ENCODE measurements at regions not wholly inside any gene's neighbourhood (a gene's known extent, or its start where the extent isn't known, plus 50 kb on each side); places are given as distances from the start of the nearest gene placed in this dataset.

DNA sequence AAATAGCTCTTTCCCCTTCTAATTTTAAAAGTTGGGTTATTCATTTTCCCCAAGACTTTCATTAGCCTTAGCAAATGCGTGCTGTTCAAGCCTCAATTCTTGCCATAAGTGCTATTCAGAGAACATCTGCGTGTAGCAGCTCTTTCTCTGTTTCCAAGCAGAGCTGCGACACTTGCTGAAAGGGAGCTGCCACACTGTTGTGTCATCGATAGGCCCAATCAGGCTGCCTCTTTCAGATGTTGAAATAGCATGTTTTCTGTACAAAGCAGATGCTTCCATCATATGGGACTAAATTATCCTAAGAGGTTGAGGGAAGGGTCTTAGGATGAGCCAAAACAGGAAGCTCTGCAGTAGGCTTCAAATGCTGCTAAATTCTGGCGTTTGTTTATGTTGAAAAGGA is 220.9 kb upstream of the CDC14C start:
- DNase-seq = no peak

GRCh38 chr7:48708122-48708521 is 216.2 kb upstream of the CDC14C start:
- no peak for DNase-seq

- DNase-seq = no peak
Measured at GRCh38 chr7:48708635-48709034, 215.7 kb upstream of the CDC14C start.

GRCh38 chr7:48710995-48711394 is 213.4 kb upstream of the CDC14C start:
- DNase-seq = no peak

- DNase-seq = no peak
Measured at GRCh38 chr7:48718731-48719378, 205.5 kb upstream of the CDC14C start.

DNA sequence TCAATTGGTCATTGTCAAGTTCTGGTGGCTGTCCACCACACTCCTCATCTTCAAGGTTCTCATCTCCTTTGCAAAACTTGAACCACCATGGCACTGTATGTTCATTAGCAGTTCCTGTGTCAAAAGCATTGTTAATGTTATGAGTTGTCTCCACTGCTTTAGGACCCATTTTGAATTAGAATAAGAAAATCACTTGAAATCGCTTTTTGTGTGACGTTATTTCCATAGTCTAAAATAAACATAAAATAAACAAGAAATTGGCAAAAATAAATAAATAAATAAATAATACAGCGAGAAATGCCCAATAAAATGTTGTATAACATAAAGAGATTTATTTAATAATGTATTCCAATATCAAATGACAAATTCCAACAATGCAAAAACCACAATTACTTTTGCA is 195.5 kb upstream of the CDC14C start:
- no peak for DNase-seq

- no peak for DNase-seq
Measured at GRCh38 chr7:48734695-48735406, 189.5 kb upstream of the CDC14C start.

DNA sequence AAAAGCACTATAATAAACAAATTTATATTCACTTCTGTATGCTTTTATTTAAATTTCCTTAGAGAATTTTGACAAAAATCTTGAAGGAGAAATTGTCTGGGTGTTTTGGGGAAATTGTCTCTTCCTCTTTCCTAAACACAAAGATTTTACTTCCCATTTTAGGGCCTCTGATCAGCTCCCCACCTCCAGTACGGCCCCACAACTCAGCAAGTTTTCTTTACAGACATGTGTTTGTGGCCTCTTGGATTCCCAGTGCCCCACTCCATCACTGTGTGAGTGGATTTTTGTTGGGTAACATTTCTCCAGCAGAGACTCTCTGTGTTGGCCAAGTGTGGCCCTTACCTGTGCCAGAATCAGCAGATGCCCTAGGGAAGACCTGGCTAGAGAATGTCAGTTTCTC is 182.8 kb upstream of the CDC14C start:
- no peak for DNase-seq

DNA sequence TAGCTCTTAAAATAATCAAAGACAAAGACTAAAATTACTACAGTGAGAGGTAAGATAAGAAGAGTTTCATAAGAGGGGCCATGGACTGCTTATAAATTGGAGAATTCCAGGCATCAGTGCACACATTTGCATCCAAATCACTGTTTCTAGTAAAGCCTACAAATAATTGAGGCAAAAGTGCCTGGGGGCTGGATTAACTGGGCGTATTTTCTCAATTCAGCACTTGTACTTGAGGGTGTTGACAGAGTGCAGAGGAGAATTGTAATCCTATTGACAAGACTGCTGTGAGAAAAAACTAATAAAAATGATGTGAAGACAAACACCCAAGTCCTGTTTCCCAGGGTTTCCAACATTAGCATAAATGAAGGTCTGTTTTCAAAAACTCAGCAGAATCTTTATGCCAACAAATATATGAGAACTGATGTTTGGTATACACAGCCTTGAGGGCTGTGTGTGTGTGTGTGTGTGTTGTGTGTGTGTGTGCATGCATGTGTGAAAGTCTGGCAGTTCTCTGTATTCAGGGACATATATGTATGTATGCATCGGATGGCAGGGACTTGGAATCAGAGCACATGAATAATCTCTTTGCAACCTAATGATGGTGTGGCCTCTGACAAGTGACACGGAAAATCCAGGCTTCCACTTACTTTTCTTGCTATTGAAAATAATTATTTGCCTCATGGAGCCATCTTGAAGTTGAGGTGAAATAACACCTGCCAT is 182.1 kb upstream of the CDC14C start:
- peak; percentile 93 for DNase-seq

- no peak for DNase-seq
Measured at GRCh38 chr7:48748081-48748833, 176.1 kb upstream of the CDC14C start.

GRCh38 chr7:48755061-48755555 is 169.2 kb upstream of the CDC14C start:
- no peak for DNase-seq

GRCh38 chr7:48759431-48760080 is 164.8 kb upstream of the CDC14C start:
- no peak for DNase-seq

DNA sequence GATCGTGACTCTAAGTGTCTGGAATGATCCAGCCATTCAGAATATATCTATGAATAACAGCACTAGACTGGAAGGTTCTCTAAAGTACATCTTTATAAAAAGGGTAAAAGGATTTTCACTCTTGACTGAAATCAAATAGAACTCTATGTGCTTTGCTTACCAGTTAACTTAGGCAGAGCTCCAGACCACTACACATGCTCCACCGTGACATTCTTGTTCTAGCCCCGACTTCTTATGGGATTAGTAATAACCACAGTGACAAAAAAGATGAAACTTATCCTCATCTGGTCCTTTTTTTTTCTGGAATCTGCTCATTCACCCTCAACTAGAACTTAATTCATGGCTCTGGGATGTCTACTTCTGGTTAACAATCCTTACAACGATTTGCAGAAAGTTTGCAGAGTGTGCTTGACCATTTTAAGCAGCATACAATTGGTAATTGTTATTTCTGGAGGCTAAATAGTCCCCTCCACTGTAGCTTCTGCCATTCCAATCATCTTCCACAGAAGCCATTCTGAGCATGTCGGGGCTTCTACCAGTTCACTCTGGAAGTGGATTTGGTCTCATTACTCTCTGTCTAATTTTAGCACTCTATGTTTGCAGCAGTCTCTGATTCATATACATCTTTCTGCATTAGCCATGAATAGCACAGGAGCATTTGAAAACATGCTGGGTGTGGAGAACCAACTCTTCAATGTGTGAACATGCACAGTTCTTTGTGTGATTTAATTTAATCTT is 163.7 kb upstream of the CDC14C start:
- DNase-seq = no peak

DNA sequence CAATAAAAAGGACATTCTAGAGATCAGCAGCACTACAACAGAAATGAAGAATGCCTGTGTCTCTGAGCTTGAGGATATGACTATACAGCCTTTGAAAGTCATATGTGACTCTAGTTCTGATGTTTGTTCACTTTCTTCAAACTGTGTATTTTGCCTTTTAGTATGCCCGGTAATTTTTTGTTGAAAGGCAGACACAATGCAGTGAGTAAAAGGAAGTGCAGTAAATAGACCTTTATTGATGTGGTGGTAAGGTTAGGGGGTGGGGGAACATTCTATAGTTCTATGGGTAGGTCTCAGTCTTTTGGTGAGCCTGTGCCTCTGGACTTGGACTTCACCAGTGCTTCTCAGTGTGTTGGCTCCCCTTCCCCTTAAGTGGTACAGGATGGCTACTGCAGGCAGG is 143.5 kb upstream of the CDC14C start:
- DNase-seq = no peak

DNA sequence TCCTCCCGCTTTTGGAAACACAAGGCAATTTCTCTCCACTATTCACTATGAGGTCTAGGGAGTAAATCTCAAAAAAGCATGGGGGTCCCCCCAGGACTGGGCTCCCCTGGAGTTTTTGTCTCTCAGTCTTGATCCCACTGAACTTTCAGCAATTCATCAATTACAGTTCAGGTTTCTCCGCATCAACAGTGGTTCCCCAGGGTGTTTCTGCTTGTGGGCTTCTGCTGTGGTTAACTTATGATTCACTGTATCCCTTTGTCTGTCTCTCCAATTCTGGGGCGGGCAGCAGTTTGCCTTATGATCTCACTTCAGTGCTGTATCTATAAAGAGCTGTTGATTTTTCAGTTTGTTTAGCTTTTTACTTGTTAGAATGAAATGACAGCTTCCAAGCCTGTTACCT is 142.6 kb upstream of the CDC14C start:
- no peak for DNase-seq

DNA sequence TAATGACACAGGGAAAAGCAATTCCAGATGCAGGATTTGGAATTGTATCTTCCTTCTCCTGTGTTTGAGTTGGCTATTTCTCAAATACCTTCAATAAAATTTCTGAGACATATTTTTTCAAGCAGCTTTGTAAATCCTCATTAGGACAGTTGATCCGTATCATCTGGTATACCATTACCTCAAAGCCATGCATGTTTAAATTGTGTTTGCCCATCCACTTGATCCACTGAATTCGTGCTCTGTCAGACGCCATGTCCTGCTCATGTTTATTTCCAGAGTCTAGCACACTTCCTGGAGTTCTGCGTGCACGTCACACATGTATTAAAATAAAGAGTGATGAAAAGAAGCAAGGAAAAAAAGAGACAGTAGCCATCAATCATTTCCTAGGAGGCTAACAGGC is 141.8 kb upstream of the CDC14C start:
- no peak for DNase-seq

DNA sequence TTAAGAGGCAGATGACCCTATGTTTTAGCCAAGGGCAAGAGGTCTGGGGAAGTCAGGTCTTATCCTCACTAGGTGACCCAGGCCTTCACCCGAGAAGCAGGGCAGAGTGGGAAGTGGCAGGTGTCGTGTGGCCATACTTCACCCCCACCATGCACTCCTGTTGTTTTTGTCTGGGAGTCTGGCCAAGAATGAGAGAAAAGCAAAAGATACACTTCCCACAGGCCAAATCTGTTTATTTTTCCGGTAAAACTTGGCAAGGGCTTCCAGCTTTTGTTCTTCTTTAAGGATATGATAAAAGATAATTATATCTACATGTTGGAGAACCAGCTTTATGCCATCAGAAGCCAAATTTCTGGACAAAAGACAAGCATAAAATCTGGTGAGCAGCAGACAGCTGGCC is 137.4 kb upstream of the CDC14C start:
- DNase-seq = no peak

- no peak for DNase-seq
Measured at GRCh38 chr7:48803250-48803649, 121.1 kb upstream of the CDC14C start.

DNA sequence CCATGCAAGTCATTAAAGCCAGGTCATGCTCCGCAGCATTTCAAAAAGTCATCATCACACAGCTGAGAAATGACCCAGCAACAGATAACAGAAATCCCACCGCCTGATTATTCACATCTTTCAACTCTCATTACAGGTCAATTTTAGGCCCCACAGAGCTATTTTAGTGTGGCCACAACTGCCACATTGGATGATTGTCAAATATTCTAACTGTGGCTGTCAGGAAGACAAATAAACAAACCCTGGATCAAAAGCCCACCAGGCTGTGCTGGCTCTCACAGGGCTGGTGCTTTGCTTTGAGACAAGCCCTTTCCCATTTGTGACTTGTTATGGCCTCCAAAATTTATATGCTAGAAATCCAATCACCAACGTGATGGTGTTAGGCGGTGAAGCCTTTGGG is 117.6 kb upstream of the CDC14C start:
- DNase-seq = no peak

- DNase-seq = no peak
Measured at GRCh38 chr7:48811071-48811470, 113.3 kb upstream of the CDC14C start.

DNA sequence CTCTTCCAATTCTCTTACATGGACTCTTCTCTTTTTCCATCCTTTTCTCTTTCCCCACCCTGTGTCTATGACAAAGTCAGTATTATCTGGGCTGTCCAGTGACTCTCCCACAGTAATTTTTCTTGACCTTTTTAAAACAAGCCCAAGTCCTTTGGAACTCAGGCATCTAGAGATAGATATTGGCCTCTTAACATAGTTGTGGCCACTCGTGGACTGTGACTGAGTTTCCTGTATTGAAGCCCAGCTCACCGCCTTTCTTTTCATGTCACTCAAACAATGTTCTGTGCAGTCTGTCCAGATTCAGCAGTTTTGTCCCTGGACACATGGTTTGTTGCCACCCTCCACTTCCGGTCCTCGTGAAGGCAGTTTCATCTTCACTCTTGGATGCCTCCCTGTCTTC is 110.9 kb upstream of the CDC14C start:
- no peak for DNase-seq

GRCh38 chr7:48822138-48822537 is 102.2 kb upstream of the CDC14C start:
- no peak for DNase-seq

Data from NCI-H1048 (cell line).